HG03064 (cell line): ENCODE measurements at regions not wholly inside any gene's neighbourhood (a gene's known extent, or its start where the extent isn't known, plus 50 kb on each side); places are given as distances from the start of the nearest gene placed in this dataset.
A peak's percentile ranks its signal among the peaks of the same experiment; 100 is the strongest.

ENCODE experiments used
- ATAC-seq: cut with Tn5 transposase; IDR thresholded peaks from one replicate; pipeline ENCODE4 v1.9.1; 2021; ENCODE audit warnings: low read depth; ENCODE audit not compliant: unreplicated experiment

DNA sequence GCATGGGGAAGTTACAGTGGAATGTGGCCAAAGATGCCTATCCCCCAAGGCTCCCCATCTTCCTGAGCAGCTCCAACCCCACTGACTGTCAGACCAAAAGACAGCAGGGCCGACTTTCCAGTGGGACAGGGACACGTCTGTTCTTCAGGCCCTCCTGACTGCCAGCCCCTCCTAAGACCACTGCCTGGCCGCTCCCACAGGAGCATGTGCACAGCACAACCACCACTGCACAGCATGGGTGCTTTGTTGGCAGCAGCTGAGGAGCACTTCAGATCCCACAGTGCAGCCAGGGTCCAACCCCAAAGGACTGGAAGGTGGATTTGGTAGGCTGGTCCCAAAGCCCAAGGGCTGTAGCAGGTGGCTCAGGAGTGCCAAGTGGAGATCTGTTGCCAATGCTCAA lies 648.3 kb upstream of the BRINP3 start:
- ATAC-seq, result no peak

GRCh38 chr1:191134796-191135195 lies 657.1 kb upstream of the BRINP3 start:
- no peak for ATAC-seq

- ATAC-seq, result no peak
Measured at GRCh38 chr1:191140038-191140437, 662.4 kb upstream of the BRINP3 start.

GRCh38 chr1:191142748-191143147 lies 665.1 kb upstream of the BRINP3 start:
- no peak for ATAC-seq

DNA sequence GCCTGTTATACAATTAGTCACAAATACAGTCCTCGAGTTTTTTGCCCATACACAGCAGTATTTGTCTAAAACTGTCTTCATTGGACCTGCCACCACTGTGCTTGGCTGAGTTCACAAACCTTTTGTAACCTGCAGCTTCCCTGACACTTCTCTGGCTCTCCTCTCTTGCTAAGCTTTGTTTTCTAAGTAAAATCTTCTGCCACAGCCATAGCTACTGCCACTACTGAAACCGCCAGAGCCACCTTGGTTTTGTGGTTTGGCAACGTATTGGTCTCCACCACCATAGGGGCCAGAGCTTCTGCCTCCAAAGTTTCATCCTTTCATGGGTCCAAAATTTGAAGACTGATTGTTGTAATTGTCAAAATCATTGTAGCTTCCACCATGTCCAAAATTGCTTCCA lies 668.2 kb upstream of the BRINP3 start:
- no peak for ATAC-seq

GRCh38 chr1:191151321-191151807 lies 673.7 kb upstream of the BRINP3 start:
- ATAC-seq, result no peak

DNA sequence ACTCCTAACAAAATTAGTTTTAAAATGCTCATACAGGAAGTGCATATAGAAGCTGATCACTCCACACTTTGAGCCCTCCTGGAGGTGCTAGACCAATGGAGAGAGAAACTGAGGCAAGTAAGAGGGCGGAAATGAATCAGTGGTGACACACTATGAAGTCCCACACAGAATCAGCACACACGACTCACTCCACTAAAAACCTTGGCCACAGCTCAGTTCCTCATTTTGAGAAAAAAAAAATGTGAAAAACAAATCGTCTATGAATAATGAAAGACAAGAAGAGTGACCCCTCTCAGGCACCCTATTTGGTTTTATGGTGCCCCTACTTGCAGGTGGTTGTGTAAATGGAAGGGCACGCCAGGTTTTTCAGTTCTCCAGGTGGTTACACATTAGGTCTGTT lies 675.1 kb upstream of the BRINP3 start:
- no peak for ATAC-seq

DNA sequence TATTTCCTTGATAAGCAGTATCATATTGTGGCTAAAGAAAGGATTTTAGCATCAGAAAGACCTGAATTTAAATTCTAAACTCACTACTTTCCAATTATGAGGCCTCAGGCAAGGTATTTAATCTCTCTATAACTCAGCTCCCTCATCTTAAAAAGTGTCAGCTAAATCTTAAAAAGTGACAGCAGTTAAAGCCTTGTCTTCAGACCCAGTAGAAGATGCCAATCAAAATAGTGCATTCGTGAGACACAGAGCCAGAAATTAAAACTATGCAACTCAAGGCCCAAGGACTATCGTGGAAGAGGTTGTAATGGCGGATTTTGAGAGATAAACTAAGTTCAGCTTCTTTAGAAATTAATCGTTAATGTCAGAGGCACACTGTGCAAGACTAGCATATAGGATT lies 677.5 kb upstream of the BRINP3 start:
- ATAC-seq, result no peak

DNA sequence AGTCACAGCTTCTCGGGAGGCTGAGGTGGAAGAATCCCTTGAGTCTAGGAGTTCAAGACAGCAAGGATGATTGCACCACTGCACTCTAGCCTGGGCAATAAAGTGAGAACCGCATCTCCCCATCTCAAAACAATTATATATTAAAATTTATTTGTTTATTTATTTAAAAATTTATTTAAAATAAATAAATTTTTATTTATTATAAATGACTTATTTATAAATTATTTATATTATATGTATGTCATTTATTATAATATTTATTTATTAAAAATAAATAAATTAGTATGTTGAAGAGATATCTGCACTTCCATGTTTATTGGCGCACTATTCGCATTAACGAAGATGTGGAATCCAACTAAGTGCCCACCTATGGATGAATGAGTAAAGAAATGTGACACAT lies 683.2 kb upstream of the BRINP3 start:
- no peak for ATAC-seq

DNA sequence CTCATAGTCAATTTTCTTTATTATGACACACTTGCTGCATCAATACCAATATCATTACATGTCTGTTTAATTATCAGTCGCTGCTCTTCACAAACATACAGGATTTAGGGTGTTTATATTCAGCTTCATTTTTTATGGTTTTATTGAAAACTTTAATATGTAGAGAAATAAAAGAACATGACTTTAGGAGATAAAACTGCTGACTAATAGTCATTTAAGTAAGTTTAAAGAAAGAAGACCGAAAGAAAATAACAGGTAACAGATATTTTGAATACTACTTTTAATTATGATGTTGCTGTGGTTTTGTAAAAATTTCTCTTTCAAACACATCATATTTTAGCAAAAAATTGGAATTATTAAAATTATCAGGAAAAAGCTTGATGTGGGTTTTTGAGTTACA lies 685.1 kb upstream of the BRINP3 start:
- ATAC-seq, result no peak

- ATAC-seq, result no peak
Measured at GRCh38 chr1:191163621-191164020, 686.0 kb upstream of the BRINP3 start.

GRCh38 chr1:191174298-191174697 lies 696.6 kb upstream of the BRINP3 start:
- peak; percentile 98 for ATAC-seq

- ATAC-seq, result no peak
Measured at GRCh38 chr1:191176131-191176530, 698.5 kb upstream of the BRINP3 start.

- ATAC-seq, result no peak
Measured at GRCh38 chr1:191206513-191207207, 729.0 kb upstream of the BRINP3 start.

DNA sequence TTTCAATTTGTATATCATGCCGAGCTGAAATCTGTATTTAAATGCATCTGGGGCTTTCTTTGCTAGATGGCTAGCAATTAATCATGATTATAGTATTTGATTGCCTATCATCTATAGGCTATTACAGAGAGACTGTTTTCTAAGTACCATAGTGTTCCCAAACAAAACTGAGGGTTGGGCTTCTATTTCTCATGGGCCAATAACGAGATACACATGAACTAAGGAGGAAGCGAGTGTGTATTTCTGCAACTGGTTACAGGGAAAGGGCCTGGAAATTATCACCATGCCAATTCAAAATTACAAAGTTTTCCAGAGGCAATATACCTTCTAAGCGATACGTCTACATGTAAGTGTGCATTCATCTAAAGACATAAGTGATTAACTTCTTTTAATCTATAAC lies 744.5 kb upstream of the BRINP3 start:
- no peak for ATAC-seq

GRCh38 chr1:191240925-191241324 lies 763.3 kb upstream of the BRINP3 start:
- ATAC-seq, result no peak

DNA sequence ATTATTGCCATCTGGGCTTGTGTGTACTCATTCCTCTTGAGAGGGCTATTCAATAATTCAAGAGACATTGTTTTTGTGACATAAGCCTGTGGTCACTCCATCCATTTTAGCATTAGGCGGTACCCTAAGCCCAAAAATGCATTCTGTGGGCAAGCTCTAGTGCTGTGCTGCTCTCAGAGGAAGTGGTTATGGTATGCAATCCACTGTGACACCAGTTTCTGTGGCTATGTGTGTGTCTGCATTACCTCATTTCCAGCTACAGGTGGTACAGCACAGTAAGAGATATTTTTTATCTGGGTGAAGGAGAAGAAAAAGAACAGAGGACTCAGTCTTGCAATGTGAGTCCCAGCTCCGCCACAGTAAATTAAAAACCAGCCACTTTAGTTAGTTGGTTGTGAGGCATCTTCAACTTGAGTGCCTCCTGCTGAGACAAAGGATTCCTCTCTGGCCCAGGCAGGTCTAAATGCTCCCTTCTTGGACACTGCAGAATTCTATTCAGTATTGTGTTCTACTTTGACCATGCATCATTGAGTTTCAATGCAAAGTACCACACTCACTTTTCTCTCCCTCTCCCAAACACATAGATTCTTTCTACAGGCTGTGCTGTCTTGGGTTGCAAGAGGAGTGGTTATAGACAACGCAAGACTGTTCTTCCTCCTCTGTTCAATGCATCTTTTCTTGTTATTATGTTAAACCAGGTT lies 777.8 kb upstream of the BRINP3 start:
- ATAC-seq, result peak; percentile 63

GRCh38 chr1:191256917-191257316 lies 779.3 kb upstream of the BRINP3 start:
- no peak for ATAC-seq

DNA sequence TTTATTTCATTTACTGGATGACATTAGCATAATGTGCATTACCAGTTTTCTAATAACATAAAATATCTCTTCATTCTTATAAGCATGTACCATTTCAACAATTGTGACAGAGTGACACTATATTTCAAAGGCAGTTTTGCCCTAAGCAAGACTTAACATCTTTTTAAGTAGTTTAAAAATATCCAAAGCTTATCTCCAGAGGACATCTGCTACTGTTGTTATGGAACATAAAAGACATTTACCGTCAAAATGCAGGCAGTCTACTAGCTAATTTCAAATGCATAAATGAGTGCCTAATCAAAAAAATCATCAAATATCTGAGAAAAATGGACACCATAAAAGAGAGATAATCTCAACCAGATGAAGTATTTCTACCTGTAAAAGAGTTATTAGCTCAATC lies 782.4 kb upstream of the BRINP3 start:
- no peak for ATAC-seq

DNA sequence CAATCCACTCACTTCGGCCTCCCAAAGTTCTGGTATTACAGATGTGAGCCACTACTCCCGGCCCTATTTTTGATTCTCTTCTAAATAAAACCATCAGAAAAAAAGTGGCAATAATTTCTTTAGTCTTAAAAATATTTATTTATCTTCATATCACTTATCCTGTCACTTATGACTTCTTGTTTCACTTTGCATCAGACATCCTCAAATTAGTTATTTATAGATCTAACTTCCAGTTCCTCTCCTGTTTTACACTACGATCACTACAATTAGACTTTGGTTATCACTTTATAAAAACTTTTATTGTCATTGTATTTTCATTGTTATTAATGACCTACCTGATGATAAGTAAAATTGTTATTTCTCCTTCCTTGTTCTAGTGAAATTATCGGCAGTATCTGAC lies 783.4 kb upstream of the BRINP3 start:
- ATAC-seq, result no peak

DNA sequence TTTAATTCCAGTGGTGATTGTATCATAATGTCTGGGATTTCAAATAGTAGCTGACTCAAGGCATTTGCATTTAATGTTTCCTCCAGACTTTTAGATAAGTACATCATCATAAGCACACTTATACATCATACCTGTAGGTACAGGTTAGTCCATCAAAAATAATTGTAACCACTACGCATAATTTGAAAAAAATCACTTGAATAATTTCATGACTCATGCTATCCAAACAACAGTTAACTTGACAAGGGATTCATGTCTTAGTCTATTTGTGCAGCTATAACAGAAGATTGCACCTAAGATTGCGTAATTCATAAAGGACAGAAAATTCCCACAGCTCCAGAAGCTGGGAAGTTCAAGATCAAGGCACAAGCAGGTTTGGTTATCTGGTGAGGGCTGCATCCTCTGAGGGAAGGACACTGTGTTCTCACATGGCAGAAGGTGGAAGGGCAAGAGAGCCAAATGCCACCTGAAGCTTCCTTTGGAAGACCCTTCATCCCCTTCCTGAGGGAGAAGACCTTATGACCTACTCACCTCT lies 801.7 kb upstream of the BRINP3 start:
- no peak for ATAC-seq

GRCh38 chr1:191284175-191284574 lies 806.5 kb upstream of the BRINP3 start:
- ATAC-seq, result no peak
